Esophagus squamous epithelium (tissue), 4 donors: ENCODE measurements at regions not wholly inside any gene's neighbourhood (a gene's known extent, or its start where the extent isn't known, plus 50 kb on each side); places are given as distances from the start of the nearest gene placed in this dataset.

Experiments
- POLR2A ChIP-seq, 4 donors: fragments of 450-650 bp; IDR thresholded peaks; one replicate each; pipeline ENCODE4 v1.6.1; 2017; ENCODE audit warnings: antibody characterized with exemption in 4 of 4, mild to moderate bottlenecking in 4 of 4, moderate library complexity in 3 of 4
- TF ChIP-seq, protein P1 (sequence below), 6 experiments: fragments of 450-650 bp in 4 of 6; fragments of 200-600 bp in 2 of 6; sonication (generic) in 2 of 6; IDR thresholded peaks; one replicate each; pipeline ENCODE4 v1.5.1; 2016 to 2019; ENCODE audit warnings: antibody characterized with exemption in 6 of 6, mild to moderate bottlenecking in 4 of 6, moderate library complexity in 4 of 6

DNA sequence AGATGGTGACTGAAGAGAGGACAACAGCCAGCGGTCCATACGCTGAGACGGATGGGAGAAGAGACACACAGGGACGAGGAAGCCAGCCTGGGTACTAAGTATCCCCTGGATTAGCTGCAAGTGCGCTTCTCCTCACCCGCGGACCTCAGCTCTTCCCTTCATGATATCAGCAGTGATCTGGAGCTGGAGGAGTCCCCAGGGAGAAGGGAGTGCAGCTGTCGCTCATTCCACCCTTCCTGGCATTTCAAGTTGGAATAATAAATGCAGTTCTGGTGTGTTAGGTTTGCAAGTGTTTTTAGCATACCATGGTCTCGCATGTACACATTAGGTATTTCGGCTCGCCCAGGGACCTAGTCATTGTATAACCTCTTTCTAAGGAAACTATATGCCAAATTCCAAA lies 88.5 kb upstream of the C1QTNF9B start:
- TF ChIP-seq, protein P1, sequence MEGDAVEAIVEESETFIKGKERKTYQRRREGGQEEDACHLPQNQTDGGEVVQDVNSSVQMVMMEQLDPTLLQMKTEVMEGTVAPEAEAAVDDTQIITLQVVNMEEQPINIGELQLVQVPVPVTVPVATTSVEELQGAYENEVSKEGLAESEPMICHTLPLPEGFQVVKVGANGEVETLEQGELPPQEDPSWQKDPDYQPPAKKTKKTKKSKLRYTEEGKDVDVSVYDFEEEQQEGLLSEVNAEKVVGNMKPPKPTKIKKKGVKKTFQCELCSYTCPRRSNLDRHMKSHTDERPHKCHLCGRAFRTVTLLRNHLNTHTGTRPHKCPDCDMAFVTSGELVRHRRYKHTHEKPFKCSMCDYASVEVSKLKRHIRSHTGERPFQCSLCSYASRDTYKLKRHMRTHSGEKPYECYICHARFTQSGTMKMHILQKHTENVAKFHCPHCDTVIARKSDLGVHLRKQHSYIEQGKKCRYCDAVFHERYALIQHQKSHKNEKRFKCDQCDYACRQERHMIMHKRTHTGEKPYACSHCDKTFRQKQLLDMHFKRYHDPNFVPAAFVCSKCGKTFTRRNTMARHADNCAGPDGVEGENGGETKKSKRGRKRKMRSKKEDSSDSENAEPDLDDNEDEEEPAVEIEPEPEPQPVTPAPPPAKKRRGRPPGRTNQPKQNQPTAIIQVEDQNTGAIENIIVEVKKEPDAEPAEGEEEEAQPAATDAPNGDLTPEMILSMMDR (IDR thresholded peaks at IDR 0.05): no peak
- no peak for TF ChIP-seq POLR2A (IDR thresholded peaks at IDR 0.05)
